ENCODE measurements at regions not wholly inside any gene's neighbourhood (a gene's known extent, or its start where the extent isn't known, plus 50 kb on each side); places are given as distances from the start of the nearest gene placed in this dataset.

- DNase-seq, result no peak
These were observed 109.1 kb upstream of the BCAT1 start for GRCh38 chr12:25058012-25058411.

GRCh38 chr12:25056486-25057130 lies 107.7 kb upstream of the BCAT1 start:
- no peak for DNase-seq

GRCh38 chr12:25056011-25056410 lies 107.1 kb upstream of the BCAT1 start:
- no peak for DNase-seq

- DNase-seq, result no peak
These were observed 105.9 kb upstream of the BCAT1 start for GRCh38 chr12:25054783-25055144.

- DNase-seq, result peak; percentile 3
These were observed 105.3 kb upstream of the BCAT1 start for GRCh38 chr12:25054076-25054782.

- no peak for DNase-seq
These were observed 104.0 kb upstream of the BCAT1 start for GRCh38 chr12:25052914-25053211.

GRCh38 chr12:25052196-25052913 lies 103.5 kb upstream of the BCAT1 start:
- peak; percentile 16 for DNase-seq

GRCh38 chr12:25051656-25052195 lies 102.8 kb upstream of the BCAT1 start:
- DNase-seq, result peak; percentile 10

GRCh38 chr12:25051171-25051570 lies 102.3 kb upstream of the BCAT1 start:
- no peak for DNase-seq

GRCh38 chr12:25045869-25046268 lies 97.0 kb upstream of the BCAT1 start:
- DNase-seq, result no peak

GRCh38 chr12:25041006-25041741 lies 92.3 kb upstream of the BCAT1 start:
- no peak for DNase-seq

- no peak for DNase-seq
These were observed 91.7 kb upstream of the BCAT1 start for GRCh38 chr12:25040593-25040992.

GRCh38 chr12:25034676-25035075 lies 85.8 kb upstream of the BCAT1 start:
- no peak for DNase-seq

- DNase-seq, result no peak
These were observed 77.1 kb upstream of the BCAT1 start for GRCh38 chr12:25025951-25026490.

- DNase-seq, result no peak
These were observed 76.4 kb upstream of the BCAT1 start for GRCh38 chr12:25025260-25025659.

- no peak for DNase-seq
These were observed 74.9 kb upstream of the BCAT1 start for GRCh38 chr12:25023808-25024207.

GRCh38 chr12:25020621-25021243 lies 71.8 kb upstream of the BCAT1 start:
- no peak for DNase-seq

- DNase-seq, result no peak
These were observed 69.2 kb upstream of the BCAT1 start for GRCh38 chr12:25018146-25018545.

- DNase-seq, result no peak
These were observed 68.4 kb upstream of the BCAT1 start for GRCh38 chr12:25017336-25017735.

GRCh38 chr12:25014961-25015360 lies 66.1 kb upstream of the BCAT1 start:
- no peak for DNase-seq

GRCh38 chr12:25013061-25013460 lies 64.2 kb upstream of the BCAT1 start:
- DNase-seq, result no peak

- DNase-seq, result no peak
These were observed 60.7 kb upstream of the BCAT1 start for GRCh38 chr12:25009496-25010092.
